ENCODE measurements at regions not wholly inside any gene's neighbourhood (a gene's known extent, or its start where the extent isn't known, plus 50 kb on each side); places are given as distances from the start of the nearest gene placed in this dataset.

- Histone ChIP-seq H3K36me3 (ENCODE audit: control insufficient read depth in 2 of 2, extremely low read depth in 1 of 2, insufficient read depth in 2 of 2, low read length in 2 of 2) (no peaks in the 10 kb centered on the region), H3K4me1 (ENCODE audit: control insufficient read depth, extremely low read depth, insufficient read depth, low read length) (no peaks in the 10 kb centered on the region), H2AFZ (ENCODE audit: low read depth, low read length) (no peak overlapping the region), H3K9me1 (replicated peaks; ENCODE audit: control insufficient read depth, extremely low read depth, insufficient read depth, low read length) (no peaks in the 10 kb centered on the region), H3K79me2 (ENCODE audit: control insufficient read depth, insufficient read depth, low read length) (no peaks in the 10 kb centered on the region), H3K9ac (replicated peaks; ENCODE audit: extremely low read depth, insufficient read depth, low read length) (no peak overlapping the region), H4K20me1 (replicated peaks; ENCODE audit: control insufficient read depth, extremely low read depth, insufficient read depth, low read length) (no peaks in the 10 kb centered on the region), H3K4me2 (ENCODE audit: insufficient read depth, low read length) (no peak overlapping the region), H3K27ac (ENCODE audit: insufficient read depth, low read depth, low read length) (no peak overlapping the region), H3K4me3 (replicated peaks in 1 of 3; ENCODE audit: insufficient read depth in 1 of 3, low read depth in 1 of 3, low read length in 3 of 3) (no peak overlapping the region), H3K9me3 (replicated peaks; ENCODE audit: control insufficient read depth, insufficient read depth, low read length) (no peaks in the 10 kb centered on the region), H3K27me3 (ENCODE audit: control insufficient read depth in 2 of 2, insufficient read depth in 2 of 2, low read length in 2 of 2) (no peaks in the 10 kb centered on the region)
- dilution Hi-C loops (cut with MboI; ENCODE audit: extremely low pct_ligation_motif_present, low sequenced_read_pairs) (no loop called here), intact Hi-C loops (cut with micrococcal nuclease) (no loop called here)
- no TSS peak for BruUV-seq (replicated peaks)
- no peak for TF ChIP-seq FOS (IDR thresholded peaks at IDR 0.05; ENCODE audit: borderline replicate concordance, insufficient read depth, low read length)
- no peak for TF ChIP-seq POLR2A (IDR thresholded peaks at IDR 0.05; ENCODE audit: low read depth, low read length)
- TF ChIP-seq JUN (IDR thresholded peaks at IDR 0.05; ENCODE audit: borderline replicate concordance, insufficient read depth, insufficient read length, low read depth), result no peak
- no peak for TF ChIP-seq POLR2AphosphoS5 (IDR thresholded peaks at IDR 0.05; ENCODE audit: insufficient read depth, low read depth, low read length)
- TF ChIP-seq MAX (IDR thresholded peaks at IDR 0.05; ENCODE audit: insufficient read depth, insufficient read length), result no peak
- no peak for TF ChIP-seq MYC (IDR thresholded peaks at IDR 0.05; ENCODE audit: low read depth, low read length)
- no peak for TF ChIP-seq CTCF (IDR thresholded peaks at IDR 0.05; ENCODE audit: extremely low read depth in 1 of 2, insufficient read depth in 1 of 2, low read depth in 1 of 2, low read length in 2 of 2)
- no peak for TF ChIP-seq GATA2 (IDR thresholded peaks at IDR 0.05; ENCODE audit: insufficient read depth, insufficient read length, low read depth, low read length)
- TF ChIP-seq EZH2 (IDR thresholded peaks at IDR 0.05; ENCODE audit: borderline replicate concordance, low read depth, low read length, severe bottlenecking), result no peak
- no peak for DNase-seq (ENCODE audit: low read depth, low spot score)
- no peak for FAIRE-seq
- POLR2A ChIA-PET, result no interaction called here
- CTCF ChIA-PET, result interaction anchor here (0.8 to 1.4 kb wide), 2 partner anchors 9 to 17 kb away, joined by 3 read pairs; no protein-coding TSS in a partner anchor
Observed at GRCh38 chr4:106753426-106753825, 282.7 kb downstream of the DKK2 start.

Measured in endothelial cell of umbilical vein (primary cell).